GM12891 (cell line): ENCODE measurements at regions not wholly inside any gene's neighbourhood (a gene's known extent, or its start where the extent isn't known, plus 50 kb on each side); places are given as distances from the start of the nearest gene placed in this dataset.

Source experiments
- PAX5 ChIP-seq: IDR thresholded peaks from 2 replicates; pipeline ENCODE4 v1.6.1; 2011; ENCODE audit warnings: low read length, moderate library complexity, mild to moderate bottlenecking; ENCODE audit not compliant: insufficient read depth, severe bottlenecking
- POLR2A ChIP-seq: IDR thresholded peaks from 2 replicates; pipeline ENCODE4 v1.6.1; 2011; ENCODE audit warnings: low read depth, low read length, control low read depth
- POLR2AphosphoS5 ChIP-seq: IDR thresholded peaks from 2 replicates; pipeline ENCODE4 v1.6.1; 2011; ENCODE audit warnings: low read depth, low read length, control low read depth
- POU2F2 ChIP-seq: IDR thresholded peaks from 2 replicates; pipeline ENCODE4 v1.6.1; 2011; ENCODE audit warnings: low read depth, mild to moderate bottlenecking, control low read depth, low read length, moderate library complexity
- TAF1 ChIP-seq: IDR thresholded peaks from 2 replicates; pipeline ENCODE4 v1.6.1; 2011; ENCODE audit warnings: low read depth, low read length, control low read depth

DNA sequence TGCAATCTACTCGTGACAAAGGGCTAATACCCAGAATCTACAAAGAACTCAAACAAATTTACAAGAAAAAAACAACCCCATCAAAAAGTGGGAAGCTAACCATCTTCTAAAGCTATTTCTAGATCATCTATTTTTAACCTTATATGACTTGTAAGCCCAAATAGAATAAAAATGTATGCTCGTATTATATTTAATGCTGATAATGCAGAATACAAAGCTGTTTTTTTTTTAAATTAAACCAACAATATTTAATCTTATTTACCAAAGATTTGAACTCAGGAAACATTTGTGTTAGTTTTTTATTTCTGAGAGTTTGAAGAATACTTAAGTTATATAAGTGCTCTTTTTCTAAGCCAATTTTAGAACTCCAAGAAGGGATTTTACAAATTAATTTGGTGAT, 652.1 kb downstream of the LRRC70 start:
- TF ChIP-seq TAF1: no peak
- no peak for TF ChIP-seq POLR2A
- TF ChIP-seq PAX5: no peak
- no peak for TF ChIP-seq POLR2AphosphoS5
- no peak for TF ChIP-seq POU2F2
